Panc1 (cell line): ENCODE measurements at regions not wholly inside any gene's neighbourhood (a gene's known extent, or its start where the extent isn't known, plus 50 kb on each side); places are given as distances from the start of the nearest gene placed in this dataset.

ENCODE experiments used
- ATAC-seq: fragments of 200-7000 bp; cut with Tn5 transposase; 2 replicates; pipeline ENCODE4 v1.9.1; 2020; ENCODE audit warnings: mild to moderate bottlenecking, moderate library complexity
- BruUV-seq: library from RNA; stranded (reverse); fragments of 400-500 nt; replicated peaks from 2 replicates; lab custom pipeline; 2021; lab: Mats Ljungman, UMichigan
- CTCF ChIA-PET: fragments of 300-600 bp; sonication (Branson Sonifier 250); formaldehyde crosslinking; loops from one replicate; lab custom pipeline; 2022; ENCODE audit warnings: antibody characterized with exemption; lab: Charles Lee
- POLR2A ChIA-PET: fragments of 300-600 bp; sonication (Branson Sonifier 250); formaldehyde crosslinking; loops from one replicate; lab custom pipeline; 2022; ENCODE audit warnings: antibody characterized with exemption; lab: Charles Lee
- DNase-seq: peaks from one replicate; pipeline ENCODE4 v3.0.0-alpha.2; 2010; ENCODE audit warnings: low read depth, low spot score
- H3K27ac ChIP-seq: 2 replicates; pipeline ENCODE4 v1.5.1; 2011; ENCODE audit warnings: mild to moderate bottlenecking, low read length, inconsistent platforms
- H3K27me3 ChIP-seq: fragments of 200-500 bp; sonication (Bioruptor generic); 2 replicates; pipeline ENCODE4 v1.6.0; 2014; ENCODE audit warnings: low read length, inconsistent platforms; ENCODE audit not compliant: control insufficient read depth, insufficient read depth
- H3K36me3 ChIP-seq: fragments of 200-500 bp; sonication (Bioruptor generic); 2 replicates; pipeline ENCODE4 v1.5.1; 2014; ENCODE audit warnings: inconsistent platforms, mild to moderate bottlenecking, low read length, moderate library complexity; ENCODE audit not compliant: control insufficient read depth, insufficient read depth
- H3K4me1 ChIP-seq: 2 replicates; pipeline ENCODE4 v1.5.1; 2011; ENCODE audit warnings: inconsistent platforms, mild to moderate bottlenecking, low read length, moderate library complexity; ENCODE audit not compliant: control insufficient read depth, insufficient read depth
- H3K4me3 ChIP-seq, 2 experiments: 2 replicates each; pipeline ENCODE4 v1.5.1; 2011 to 2012; ENCODE audit warnings: low read depth in 2 of 2, low read length in 2 of 2, mild to moderate bottlenecking in 2 of 2, inconsistent platforms in 1 of 2, moderate library complexity in 1 of 2
- H3K9me3 ChIP-seq: fragments of 200-500 bp; sonication (Bioruptor generic); 2 replicates; pipeline ENCODE4 v1.5.1; 2014; ENCODE audit warnings: low read depth, mild to moderate bottlenecking, inconsistent platforms, low read length, moderate library complexity; ENCODE audit not compliant: control insufficient read depth, insufficient read depth
- CTCF ChIP-seq: fragments of 450-650 bp; IDR thresholded peaks from 2 replicates; pipeline ENCODE4 v1.5.1; 2017; ENCODE audit warnings: mild to moderate bottlenecking
- POLR2AphosphoS5 ChIP-seq: IDR thresholded peaks from 2 replicates; pipeline ENCODE4 v1.6.1; 2012; ENCODE audit warnings: mild to moderate bottlenecking, low read depth, low read length, moderate library complexity
- REST ChIP-seq, 2 experiments: IDR thresholded peaks; 2 replicates each; pipeline ENCODE4 v1.6.1; 2011 to 2012; ENCODE audit warnings: low read depth in 2 of 2, control low read depth in 1 of 2, low read length in 1 of 2, mild to moderate bottlenecking in 1 of 2, moderate library complexity in 1 of 2; ENCODE audit not compliant: insufficient read depth in 1 of 2
- SIN3A ChIP-seq: IDR thresholded peaks from 2 replicates; pipeline ENCODE4 v1.6.1; 2012; ENCODE audit warnings: low read depth, mild to moderate bottlenecking, low read length, moderate library complexity, borderline replicate concordance; ENCODE audit not compliant: insufficient read depth
- TCF7L2 ChIP-seq: IDR thresholded peaks from 2 replicates; pipeline ENCODE4 v1.6.1; 2011; ENCODE audit warnings: mild to moderate bottlenecking, low read depth, low read length, inconsistent platforms
- in situ Hi-C: cut with HindIII; loops from 2 replicates; pipeline ENCODE4 v1.10.0; 2016; ENCODE audit warnings: low sequenced_read_pairs, low pct_unique_long_range_greater_than_20kb
- intact Hi-C: fragments of 100-400 bp; cut with micrococcal nuclease; formaldehyde crosslinking; loops from one replicate; pipeline ENCODE4 v1.10.0; 2022; ENCODE audit not compliant: unreplicated experiment

- ChIA-PET CTCF (no interaction called here), POLR2A (no interaction called here)
- H3K36me3 ChIP-seq, result no peaks in the 10 kb centered on the region
- H3K9me3 ChIP-seq, result no peaks in the 10 kb centered on the region
- no peak overlapping the region for H3K27ac ChIP-seq
- H3K4me3 ChIP-seq, result no peak overlapping the region
- TF ChIP-seq CTCF, result no peak
- no peak for TF ChIP-seq SIN3A
- no peak for TF ChIP-seq POLR2AphosphoS5
- no peak for TF ChIP-seq TCF7L2
- no peak for TF ChIP-seq REST (IDR thresholded peaks at IDR 0.05; ENCODE audit: insufficient read depth in 1 of 2, low read depth in 2 of 2, low read length in 1 of 2)
- in situ Hi-C loops (no loop called here), intact Hi-C loops (no loop called here)
- H3K4me1 ChIP-seq, result no peaks in the 10 kb centered on the region
- 0 out of 2 replicates have a peak, but pooled peaks cover 3% of the 10 kb centered on the region for H3K27me3 ChIP-seq
- BruUV-seq, result no TSS peak
- ATAC-seq, result no peak
- DNase-seq, result no peak
Observed at GRCh38 chr1:147811273-147811672, 50.9 kb upstream of the GJA5 start.

GRCh38 chr1:147811751-147812150 lies 51.3 kb upstream of the GJA5 start:
- Histone ChIP-seq H3K27ac (no peak overlapping the region), H3K27me3 (0 out of 2 replicates have a peak, but pooled peaks cover 3% of the 10 kb centered on the region), H3K9me3 (no peaks in the 10 kb centered on the region), H3K36me3 (no peaks in the 10 kb centered on the region), H3K4me1 (no peaks in the 10 kb centered on the region), H3K4me3 (no peak overlapping the region)
- in situ Hi-C loops, result no loop called here
- ChIA-PET POLR2A (no interaction called here), CTCF (no interaction called here)
- TF ChIP-seq POLR2AphosphoS5 (no peak), SIN3A (no peak)
- DNase-seq, result no peak
- ATAC-seq, result no peak
- BruUV-seq, result no TSS peak
- intact Hi-C loops, result no loop called here

- H3K27ac ChIP-seq, result no peak overlapping the region
- no peaks in the 10 kb centered on the region for H3K36me3 ChIP-seq
- BruUV-seq, result no TSS peak
- ATAC-seq (no peak), DNase-seq (no peak)
- POLR2A ChIA-PET, result no interaction called here
- H3K9me3 ChIP-seq, result no peaks in the 10 kb centered on the region
- in situ Hi-C loops, result no loop called here
- TF ChIP-seq SIN3A (no peak), CTCF (no peak), POLR2AphosphoS5 (no peak), TCF7L2 (no peak)
- CTCF ChIA-PET, result no interaction called here
- intact Hi-C loops, result no loop called here
- no peak overlapping the region for H3K4me3 ChIP-seq
- H3K4me1 ChIP-seq, result no peaks in the 10 kb centered on the region
- 0 out of 2 replicates have a peak, but pooled peaks cover 3% of the 10 kb centered on the region for H3K27me3 ChIP-seq
Observed at GRCh38 chr1:147812799-147813198, 52.4 kb upstream of the GJA5 start.
